Peyer's patch (tissue), 4 donors: ENCODE measurements at regions not wholly inside any gene's neighbourhood (a gene's known extent, or its start where the extent isn't known, plus 50 kb on each side); places are given as distances from the start of the nearest gene placed in this dataset.

ENCODE experiments used
- POLR2A ChIP-seq, 2 donors: fragments of 450-650 bp; IDR thresholded peaks; one replicate each; pipeline ENCODE4 v1.5.1; 2017; ENCODE audit warnings: antibody characterized with exemption in 2 of 2, mild to moderate bottlenecking in 2 of 2, moderate library complexity in 2 of 2
- TF ChIP-seq, protein P1 (sequence below), 6 experiments: fragments of 450-650 bp in 4 of 6; fragments of 200-600 bp in 2 of 6; sonication (generic) in 1 of 6; IDR thresholded peaks; one replicate each; pipeline ENCODE4 v1.5.1; 2017 to 2019; ENCODE audit warnings: antibody characterized with exemption in 6 of 6, mild to moderate bottlenecking in 3 of 6, moderate library complexity in 1 of 6

GRCh38 chr7:131621652-131622051 lies 65.2 kb upstream of the PODXL start:
- TF ChIP-seq, protein P1, sequence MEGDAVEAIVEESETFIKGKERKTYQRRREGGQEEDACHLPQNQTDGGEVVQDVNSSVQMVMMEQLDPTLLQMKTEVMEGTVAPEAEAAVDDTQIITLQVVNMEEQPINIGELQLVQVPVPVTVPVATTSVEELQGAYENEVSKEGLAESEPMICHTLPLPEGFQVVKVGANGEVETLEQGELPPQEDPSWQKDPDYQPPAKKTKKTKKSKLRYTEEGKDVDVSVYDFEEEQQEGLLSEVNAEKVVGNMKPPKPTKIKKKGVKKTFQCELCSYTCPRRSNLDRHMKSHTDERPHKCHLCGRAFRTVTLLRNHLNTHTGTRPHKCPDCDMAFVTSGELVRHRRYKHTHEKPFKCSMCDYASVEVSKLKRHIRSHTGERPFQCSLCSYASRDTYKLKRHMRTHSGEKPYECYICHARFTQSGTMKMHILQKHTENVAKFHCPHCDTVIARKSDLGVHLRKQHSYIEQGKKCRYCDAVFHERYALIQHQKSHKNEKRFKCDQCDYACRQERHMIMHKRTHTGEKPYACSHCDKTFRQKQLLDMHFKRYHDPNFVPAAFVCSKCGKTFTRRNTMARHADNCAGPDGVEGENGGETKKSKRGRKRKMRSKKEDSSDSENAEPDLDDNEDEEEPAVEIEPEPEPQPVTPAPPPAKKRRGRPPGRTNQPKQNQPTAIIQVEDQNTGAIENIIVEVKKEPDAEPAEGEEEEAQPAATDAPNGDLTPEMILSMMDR (IDR thresholded peaks at IDR 0.05) = no peak
- TF ChIP-seq POLR2A (IDR thresholded peaks at IDR 0.05) = no peak
